ENCODE measurements at regions not wholly inside any gene's neighbourhood (a gene's known extent, or its start where the extent isn't known, plus 50 kb on each side); places are given as distances from the start of the nearest gene placed in this dataset.

GRCh38 chr1:88293691-88294190 lies 390.3 kb upstream of the PKN2 start:
- Histone ChIP-seq H3K27me3 (replicated peaks) (no peaks in the 10 kb centered on the region), H3K4me3 (ENCODE audit: low read depth, low read length) (no peak overlapping the region), H3K27ac (no peak overlapping the region), H3K36me3 (replicated peaks) (no peaks in the 10 kb centered on the region)
- TF ChIP-seq, protein P1, sequence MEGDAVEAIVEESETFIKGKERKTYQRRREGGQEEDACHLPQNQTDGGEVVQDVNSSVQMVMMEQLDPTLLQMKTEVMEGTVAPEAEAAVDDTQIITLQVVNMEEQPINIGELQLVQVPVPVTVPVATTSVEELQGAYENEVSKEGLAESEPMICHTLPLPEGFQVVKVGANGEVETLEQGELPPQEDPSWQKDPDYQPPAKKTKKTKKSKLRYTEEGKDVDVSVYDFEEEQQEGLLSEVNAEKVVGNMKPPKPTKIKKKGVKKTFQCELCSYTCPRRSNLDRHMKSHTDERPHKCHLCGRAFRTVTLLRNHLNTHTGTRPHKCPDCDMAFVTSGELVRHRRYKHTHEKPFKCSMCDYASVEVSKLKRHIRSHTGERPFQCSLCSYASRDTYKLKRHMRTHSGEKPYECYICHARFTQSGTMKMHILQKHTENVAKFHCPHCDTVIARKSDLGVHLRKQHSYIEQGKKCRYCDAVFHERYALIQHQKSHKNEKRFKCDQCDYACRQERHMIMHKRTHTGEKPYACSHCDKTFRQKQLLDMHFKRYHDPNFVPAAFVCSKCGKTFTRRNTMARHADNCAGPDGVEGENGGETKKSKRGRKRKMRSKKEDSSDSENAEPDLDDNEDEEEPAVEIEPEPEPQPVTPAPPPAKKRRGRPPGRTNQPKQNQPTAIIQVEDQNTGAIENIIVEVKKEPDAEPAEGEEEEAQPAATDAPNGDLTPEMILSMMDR (IDR thresholded peaks at IDR 0.05; ENCODE audit: low read depth, low read length, missing control alignments), result no peak
- in situ Hi-C loops (cut with HindIII; ENCODE audit: low pct_ligation_motif_present, low sequenced_read_pairs), result no loop called here
- no peak for DNase-seq

DNA sequence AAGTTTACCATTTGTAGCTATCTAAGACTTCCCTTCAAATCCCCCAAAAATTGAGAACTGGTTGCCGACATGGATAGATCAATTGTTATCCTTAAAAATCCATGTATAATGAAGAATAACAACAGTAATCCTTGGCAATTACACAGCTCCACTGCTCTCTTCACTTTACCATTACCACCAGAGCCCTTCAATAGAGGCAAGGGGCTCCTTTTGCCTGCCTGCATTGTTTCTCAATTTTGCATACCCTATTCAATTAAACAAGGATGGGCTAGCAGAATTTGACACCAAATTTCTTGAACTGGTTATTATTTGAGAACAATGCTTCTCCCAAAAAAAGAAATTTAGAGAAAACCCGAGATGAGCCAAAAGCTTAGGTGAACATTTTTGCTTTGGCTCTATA lies 387.8 kb upstream of the PKN2 start:
- no peaks in the 10 kb centered on the region for H3K27me3 ChIP-seq (replicated peaks)
- in situ Hi-C loops (cut with HindIII; ENCODE audit: low pct_ligation_motif_present, low sequenced_read_pairs), result no loop called here
- no peak overlapping the region for H3K27ac ChIP-seq
- no peaks in the 10 kb centered on the region for H3K36me3 ChIP-seq (replicated peaks)
- TF ChIP-seq, protein P1 (IDR thresholded peaks at IDR 0.05; ENCODE audit: low read depth, low read length, missing control alignments), result no peak
- no peak for DNase-seq
- H3K4me3 ChIP-seq (ENCODE audit: low read depth, low read length), result no peak overlapping the region

DNA sequence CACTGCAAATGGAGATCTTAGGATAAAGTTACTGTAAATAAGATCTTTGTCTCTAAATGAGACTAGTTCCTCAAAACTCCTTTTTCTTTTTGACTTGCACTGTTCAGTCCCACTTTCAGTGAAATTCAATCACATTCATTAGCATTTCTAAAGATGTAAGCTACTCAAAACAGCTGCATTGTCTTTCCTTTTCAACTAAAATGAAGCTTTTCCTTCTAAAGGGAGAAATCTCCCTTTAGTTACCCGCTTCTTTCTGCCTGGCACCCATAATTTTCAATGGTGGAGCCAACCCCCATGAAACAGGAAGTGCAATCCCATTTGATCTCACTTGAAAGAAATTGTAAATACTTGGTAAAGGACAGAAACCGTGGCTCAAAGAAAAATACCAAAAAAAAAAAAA lies 387.4 kb upstream of the PKN2 start:
- TF ChIP-seq, protein P1 (IDR thresholded peaks at IDR 0.05; ENCODE audit: low read depth, low read length, missing control alignments), result no peak
- Histone ChIP-seq H3K4me3 (ENCODE audit: low read depth, low read length) (no peak overlapping the region), H3K27me3 (replicated peaks) (no peaks in the 10 kb centered on the region), H3K27ac (no peak overlapping the region), H3K36me3 (replicated peaks) (no peaks in the 10 kb centered on the region)
- in situ Hi-C loops (cut with HindIII; ENCODE audit: low pct_ligation_motif_present, low sequenced_read_pairs), result no loop called here
- DNase-seq, result no peak

DNA sequence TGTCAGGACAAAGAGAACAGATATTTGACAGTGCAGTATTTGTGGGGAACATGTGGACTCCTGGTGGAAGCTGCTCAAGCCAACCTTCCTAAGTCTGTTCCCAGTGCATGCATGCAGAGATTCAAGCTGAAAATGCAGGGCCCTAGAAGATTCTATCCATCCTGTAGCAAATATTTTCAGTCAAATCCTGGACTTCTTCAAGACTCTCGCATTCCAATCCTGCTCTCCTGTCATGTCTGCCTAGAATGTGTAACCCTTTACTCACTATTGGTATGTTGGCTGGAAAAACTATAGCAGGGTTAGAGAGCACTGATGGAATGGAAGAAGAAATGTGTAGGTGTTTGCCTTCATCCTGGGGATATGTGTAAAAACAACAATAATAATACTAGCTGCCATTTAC lies 385.6 kb upstream of the PKN2 start:
- in situ Hi-C loops (cut with HindIII; ENCODE audit: low pct_ligation_motif_present, low sequenced_read_pairs), result no loop called here
- Histone ChIP-seq H3K27ac (no peak overlapping the region), H3K27me3 (replicated peaks) (no peaks in the 10 kb centered on the region), H3K36me3 (replicated peaks) (no peaks in the 10 kb centered on the region), H3K4me3 (ENCODE audit: low read depth, low read length) (no peak overlapping the region)
- no peak for DNase-seq
- TF ChIP-seq, protein P1 (IDR thresholded peaks at IDR 0.05; ENCODE audit: low read depth, low read length, missing control alignments), result no peak

GRCh38 chr1:88300752-88301263 lies 383.3 kb upstream of the PKN2 start:
- H3K36me3 ChIP-seq (replicated peaks), result no peaks in the 10 kb centered on the region
- in situ Hi-C loops (cut with HindIII; ENCODE audit: low pct_ligation_motif_present, low sequenced_read_pairs), result no loop called here
- no peak overlapping the region for H3K4me3 ChIP-seq (ENCODE audit: low read depth, low read length)
- no peak for DNase-seq
- H3K27me3 ChIP-seq (replicated peaks), result no peaks in the 10 kb centered on the region
- no peak overlapping the region for H3K27ac ChIP-seq
- TF ChIP-seq, protein P1 (IDR thresholded peaks at IDR 0.05; ENCODE audit: low read depth, low read length, missing control alignments), result no peak

DNA sequence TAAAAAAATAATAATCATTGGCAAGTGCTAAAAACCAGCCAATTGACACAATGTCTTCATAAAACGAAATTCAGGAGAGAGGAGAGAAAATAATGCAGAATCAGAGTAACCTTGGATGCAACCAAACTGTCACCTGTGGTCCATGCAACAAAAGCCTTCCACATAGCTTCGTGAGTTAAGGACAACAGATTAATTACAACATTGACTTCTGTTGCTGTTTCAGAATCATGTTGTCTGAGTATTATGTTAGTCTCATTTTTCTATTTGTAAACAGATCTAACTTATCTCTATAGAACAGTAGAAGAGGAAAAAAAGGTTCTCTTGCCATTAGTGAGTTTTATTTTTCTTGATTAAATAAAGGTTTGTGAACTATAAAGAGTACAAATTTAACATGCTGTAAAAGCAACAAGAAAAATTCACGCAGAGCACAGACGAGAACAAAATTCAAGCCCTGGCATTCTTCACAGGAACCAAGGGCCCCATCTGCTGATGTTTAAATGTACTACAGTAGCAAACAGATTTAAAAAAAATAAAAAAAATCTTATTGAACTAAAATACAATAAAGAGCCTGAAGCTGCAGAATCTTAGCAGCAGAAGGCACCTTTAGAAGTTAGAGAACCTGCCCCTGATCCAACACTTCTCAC lies 381.1 kb upstream of the PKN2 start:
- in situ Hi-C loops (cut with HindIII; ENCODE audit: low pct_ligation_motif_present, low sequenced_read_pairs), result no loop called here
- no peak overlapping the region for H3K27ac ChIP-seq

More for the DNA sequence above, 381.1 kb upstream of the PKN2 start:
- Histone ChIP-seq H3K27me3 (replicated peaks) (no peaks in the 10 kb centered on the region), H3K36me3 (replicated peaks) (no peaks in the 10 kb centered on the region), H3K4me3 (ENCODE audit: low read depth, low read length) (no peak overlapping the region)
- TF ChIP-seq, protein P1 (IDR thresholded peaks at IDR 0.05; ENCODE audit: low read depth, low read length, missing control alignments), result peak; percentile 56
- DNase-seq, result peak; percentile 2

Data from brain microvascular endothelial cell (primary cell).